ENCODE measurements at regions not wholly inside any gene's neighbourhood (a gene's known extent, or its start where the extent isn't known, plus 50 kb on each side); places are given as distances from the start of the nearest gene placed in this dataset.

DNA sequence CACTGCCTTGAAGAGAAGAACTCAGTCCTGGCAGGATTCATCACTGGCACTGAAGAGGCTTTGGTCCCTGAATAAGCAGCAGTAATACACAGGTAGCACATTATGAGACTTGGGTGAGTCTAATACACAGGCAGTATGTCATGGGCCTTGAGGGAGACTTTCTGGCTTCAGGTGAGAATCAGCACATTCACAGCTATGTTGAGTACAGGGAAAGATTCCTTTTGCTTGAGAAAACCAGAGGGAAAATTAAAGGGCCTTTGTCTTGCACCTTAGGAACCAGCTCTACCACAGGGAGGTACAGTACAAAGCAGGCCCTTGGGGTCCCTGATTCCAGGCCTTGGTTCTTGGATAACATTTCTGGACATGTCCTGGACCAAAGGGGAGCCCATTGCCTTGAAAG, 484.6 kb downstream of the RFC3 start:
- Histone ChIP-seq H3K9ac (ENCODE audit: low read depth, low read length) (no peak overlapping the region), H4K8ac (ENCODE audit: low read depth in 2 of 2, low read length in 2 of 2) (no peak overlapping the region), H3K4me3 (ENCODE audit: insufficient read depth, low read depth, low read length) (no peak overlapping the region), H2BK120ac (ENCODE audit: low read depth, low read length) (no peak overlapping the region), H3K27me3 (ENCODE audit: control insufficient read depth, insufficient read depth, low read length) (no peaks in the 10 kb centered on the region), H4K91ac (ENCODE audit: insufficient read depth, low read depth, low read length) (no peak overlapping the region), H3K56ac (ENCODE audit: extremely low read depth, insufficient read depth, low read length) (no peak overlapping the region), H4K20me1 (ENCODE audit: insufficient read depth, low read length) (no peaks in the 10 kb centered on the region), H3K36me3 (ENCODE audit: control insufficient read depth, insufficient read depth, low read length) (no peaks in the 10 kb centered on the region), H3K4me2 (ENCODE audit: low read depth, low read length) (no peak overlapping the region), H4K5ac (ENCODE audit: low read depth, low read length) (no peak overlapping the region), H2AK5ac (ENCODE audit: low read depth, low read length) (no peak overlapping the region), H3K4me1 (ENCODE audit: control insufficient read depth, insufficient read depth, low read length) (no peaks in the 10 kb centered on the region), H2BK15ac (ENCODE audit: low read depth, low read length) (no peak overlapping the region), H3K27ac (ENCODE audit: insufficient read depth, low read length) (no peak overlapping the region), H3K9me3 (ENCODE audit: control insufficient read depth, insufficient read depth, low read length) (no peaks in the 10 kb centered on the region), H2AK9ac (replicated peaks; ENCODE audit: low read depth, low read length, poor library complexity) (no peak overlapping the region), H3K14ac (replicated peaks; ENCODE audit: low read depth, low read length) (no peak overlapping the region), H3K18ac (ENCODE audit: low read depth, low read length) (no peak overlapping the region), H3K9me1 (ENCODE audit: insufficient read depth, low read length) (no peaks in the 10 kb centered on the region), H2BK20ac (ENCODE audit: low read depth, low read length) (no peak overlapping the region), H2AFZ (replicated peaks; ENCODE audit: low read length, poor library complexity) (no peak overlapping the region), H3K79me1 (ENCODE audit: low read depth in 1 of 2, low read length in 2 of 2) (no peaks in the 10 kb centered on the region), H3K4ac (ENCODE audit: low read depth, low read length) (no peak overlapping the region), H2BK5ac (ENCODE audit: low read depth, low read length, poor library complexity, severe bottlenecking) (no peak overlapping the region), H3K23ac (ENCODE audit: low read depth, low read length) (no peak overlapping the region)
- TF ChIP-seq NFE2L2 (IDR thresholded peaks at IDR 0.05; ENCODE audit: low read depth, low read length) (no peak), RFX5 (IDR thresholded peaks at IDR 0.05; ENCODE audit: low read depth, low read length) (no peak), SMC3 (IDR thresholded peaks at IDR 0.05; ENCODE audit: low read depth, low read length) (no peak), RAD21 (IDR thresholded peaks at IDR 0.05; ENCODE audit: low read length) (no peak), FOS (IDR thresholded peaks at IDR 0.05; ENCODE audit: low read depth, low read length) (no peak), CEBPB (IDR thresholded peaks at IDR 0.05; ENCODE audit: low read depth, low read length) (no peak), MAFK (IDR thresholded peaks at IDR 0.05; ENCODE audit: low read depth, low read length) (no peak), CHD1 (IDR thresholded peaks at IDR 0.05; ENCODE audit: low read depth, low read length) (no peak), RCOR1 (IDR thresholded peaks at IDR 0.05; ENCODE audit: insufficient replicate concordance, low read length) (no peak), BHLHE40 (IDR thresholded peaks at IDR 0.05; ENCODE audit: low read depth, low read length) (no peak), MAZ (IDR thresholded peaks at IDR 0.05; ENCODE audit: borderline replicate concordance, low read depth, low read length) (no peak), POLR2A (IDR thresholded peaks at IDR 0.05; ENCODE audit: low read depth, low read length) (no peak)
- TF ChIP-seq, protein P1, sequence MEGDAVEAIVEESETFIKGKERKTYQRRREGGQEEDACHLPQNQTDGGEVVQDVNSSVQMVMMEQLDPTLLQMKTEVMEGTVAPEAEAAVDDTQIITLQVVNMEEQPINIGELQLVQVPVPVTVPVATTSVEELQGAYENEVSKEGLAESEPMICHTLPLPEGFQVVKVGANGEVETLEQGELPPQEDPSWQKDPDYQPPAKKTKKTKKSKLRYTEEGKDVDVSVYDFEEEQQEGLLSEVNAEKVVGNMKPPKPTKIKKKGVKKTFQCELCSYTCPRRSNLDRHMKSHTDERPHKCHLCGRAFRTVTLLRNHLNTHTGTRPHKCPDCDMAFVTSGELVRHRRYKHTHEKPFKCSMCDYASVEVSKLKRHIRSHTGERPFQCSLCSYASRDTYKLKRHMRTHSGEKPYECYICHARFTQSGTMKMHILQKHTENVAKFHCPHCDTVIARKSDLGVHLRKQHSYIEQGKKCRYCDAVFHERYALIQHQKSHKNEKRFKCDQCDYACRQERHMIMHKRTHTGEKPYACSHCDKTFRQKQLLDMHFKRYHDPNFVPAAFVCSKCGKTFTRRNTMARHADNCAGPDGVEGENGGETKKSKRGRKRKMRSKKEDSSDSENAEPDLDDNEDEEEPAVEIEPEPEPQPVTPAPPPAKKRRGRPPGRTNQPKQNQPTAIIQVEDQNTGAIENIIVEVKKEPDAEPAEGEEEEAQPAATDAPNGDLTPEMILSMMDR (conservative IDR thresholded peaks at IDR 0.05; ENCODE audit: low read depth, low read length) = no peak
- TF ChIP-seq, protein P2, sequence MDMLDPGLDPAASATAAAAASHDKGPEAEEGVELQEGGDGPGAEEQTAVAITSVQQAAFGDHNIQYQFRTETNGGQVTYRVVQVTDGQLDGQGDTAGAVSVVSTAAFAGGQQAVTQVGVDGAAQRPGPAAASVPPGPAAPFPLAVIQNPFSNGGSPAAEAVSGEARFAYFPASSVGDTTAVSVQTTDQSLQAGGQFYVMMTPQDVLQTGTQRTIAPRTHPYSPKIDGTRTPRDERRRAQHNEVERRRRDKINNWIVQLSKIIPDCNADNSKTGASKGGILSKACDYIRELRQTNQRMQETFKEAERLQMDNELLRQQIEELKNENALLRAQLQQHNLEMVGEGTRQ (IDR thresholded peaks at IDR 0.05; ENCODE audit: low read depth, low read length) = no peak
- TF ChIP-seq, protein P3, sequence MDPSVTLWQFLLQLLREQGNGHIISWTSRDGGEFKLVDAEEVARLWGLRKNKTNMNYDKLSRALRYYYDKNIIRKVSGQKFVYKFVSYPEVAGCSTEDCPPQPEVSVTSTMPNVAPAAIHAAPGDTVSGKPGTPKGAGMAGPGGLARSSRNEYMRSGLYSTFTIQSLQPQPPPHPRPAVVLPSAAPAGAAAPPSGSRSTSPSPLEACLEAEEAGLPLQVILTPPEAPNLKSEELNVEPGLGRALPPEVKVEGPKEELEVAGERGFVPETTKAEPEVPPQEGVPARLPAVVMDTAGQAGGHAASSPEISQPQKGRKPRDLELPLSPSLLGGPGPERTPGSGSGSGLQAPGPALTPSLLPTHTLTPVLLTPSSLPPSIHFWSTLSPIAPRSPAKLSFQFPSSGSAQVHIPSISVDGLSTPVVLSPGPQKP (IDR thresholded peaks at IDR 0.05; ENCODE audit: borderline replicate concordance, low read depth, low read length) = no peak
- intact Hi-C loops (cut with micrococcal nuclease) = no loop called here
- POLR2A ChIA-PET (ENCODE audit: unreplicated experiment) = no interaction called here
- ATAC-seq (ENCODE audit: low read depth) (no peak), DNase-seq (no peak)
- in situ Hi-C loops (cut with MboI; ENCODE audit: low sequenced_read_pairs) = no loop called here
- BruUV-seq (replicated peaks) = no TSS peak
- dilution Hi-C loops (cut with HindIII; ENCODE audit: low sequenced_read_pairs, unreplicated experiment) = no loop called here
- CTCF ChIA-PET = no interaction called here

All from IMR-90 (cell line).